ENCODE measurements at regions not wholly inside any gene's neighbourhood (a gene's known extent, or its start where the extent isn't known, plus 50 kb on each side); places are given as distances from the start of the nearest gene placed in this dataset.
A peak's percentile ranks its signal among the peaks of the same experiment; 100 is the strongest.

DNA sequence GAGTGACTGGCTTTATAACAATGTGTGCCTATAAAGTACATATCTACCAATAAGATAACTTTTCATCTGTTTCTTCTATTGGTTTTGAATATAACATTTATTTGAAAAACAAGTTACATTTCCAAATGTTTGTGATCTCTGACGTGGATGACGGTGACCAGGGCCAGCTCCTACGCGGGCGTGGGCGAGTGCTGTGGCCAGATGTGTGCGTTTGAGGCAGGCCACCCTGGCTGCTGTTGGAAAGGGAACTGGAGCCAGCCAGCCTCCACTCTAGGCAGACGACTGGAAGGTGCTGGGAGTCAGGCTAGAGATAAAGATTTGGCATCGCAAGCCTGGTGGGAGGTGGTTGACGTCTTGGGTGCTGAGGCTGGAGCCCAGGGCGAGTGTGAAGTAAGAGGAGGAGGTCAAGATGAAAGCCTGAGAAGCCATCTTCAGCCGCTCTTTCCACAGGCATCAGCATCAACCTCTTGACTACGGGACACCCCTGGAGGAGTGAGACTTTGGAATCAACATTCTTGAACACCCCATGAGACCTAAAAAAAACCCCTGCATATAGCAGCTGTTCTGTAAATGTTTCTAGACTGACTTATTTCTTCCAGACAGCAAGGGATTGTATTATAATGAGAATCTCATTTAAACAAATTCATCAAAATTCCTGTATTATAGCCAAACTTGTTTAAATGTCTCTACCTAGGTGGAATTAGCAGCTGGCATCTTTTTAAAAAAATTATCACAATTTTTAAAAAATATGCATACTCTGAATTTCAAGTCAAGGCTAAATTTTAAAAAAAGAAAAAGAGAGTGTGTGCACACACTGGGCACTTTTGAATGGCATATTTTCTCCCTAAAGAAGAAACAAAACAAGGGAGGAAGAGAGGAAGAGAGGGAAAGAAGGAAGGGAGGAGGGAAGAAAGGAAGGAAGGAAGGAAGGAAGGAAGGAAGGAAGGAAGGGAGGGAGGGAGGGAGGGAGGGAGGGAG lies 112.5 kb upstream of the SLC44A3 start:
- no peak for DNase-seq (ENCODE audit: low read depth)

GRCh38 chr1:94702442-94702815 lies 117.7 kb upstream of the SLC44A3 start:
- DNase-seq (ENCODE audit: low read depth): no peak

DNA sequence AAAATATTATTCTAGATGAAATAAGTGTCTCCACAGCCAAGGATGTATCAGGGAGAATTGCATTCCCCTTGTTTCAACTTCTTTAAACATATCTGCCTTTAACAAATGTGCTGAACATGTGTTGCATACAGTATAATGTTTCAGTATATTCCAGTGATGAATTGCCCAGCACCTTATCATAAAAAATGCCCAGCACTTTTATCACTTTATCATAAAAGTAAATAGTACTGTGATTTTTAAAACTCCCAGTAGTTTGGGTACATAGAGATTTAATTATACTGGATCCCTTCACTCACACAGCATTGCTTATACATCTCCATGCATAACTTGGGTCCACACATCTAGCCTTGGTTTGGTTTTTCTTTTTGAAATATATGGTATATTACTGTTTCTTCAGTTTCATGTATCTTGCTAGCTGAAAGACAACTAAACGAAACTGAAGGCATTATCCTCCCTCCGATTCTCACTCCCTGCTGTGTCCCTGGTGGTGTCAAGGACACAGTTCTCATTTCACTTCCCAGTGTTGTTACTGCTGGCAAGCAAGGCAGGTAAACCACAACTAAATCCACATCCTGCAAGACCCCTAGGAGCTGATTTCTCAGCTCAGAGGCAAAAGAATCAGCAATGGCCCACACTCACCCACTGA lies 118.2 kb upstream of the SLC44A3 start:
- DNase-seq (ENCODE audit: low read depth): no peak

- peak; percentile 79 for DNase-seq (ENCODE audit: low read depth)
Measured at GRCh38 chr1:94698759-94699502, 121.2 kb upstream of the SLC44A3 start.

- peak; percentile 47 for DNase-seq (ENCODE audit: low read depth)
Measured at GRCh38 chr1:94698356-94698755, 121.8 kb upstream of the SLC44A3 start.

- DNase-seq (ENCODE audit: low read depth): no peak
Measured at GRCh38 chr1:94697839-94698238, 122.3 kb upstream of the SLC44A3 start.

- no peak for DNase-seq (ENCODE audit: low read depth)
Measured at GRCh38 chr1:94694226-94694915, 125.8 kb upstream of the SLC44A3 start.

GRCh38 chr1:94693435-94693834 lies 126.7 kb upstream of the SLC44A3 start:
- DNase-seq (ENCODE audit: low read depth): no peak

GRCh38 chr1:94693029-94693428 lies 127.1 kb upstream of the SLC44A3 start:
- DNase-seq (ENCODE audit: low read depth): no peak

GRCh38 chr1:94688646-94689045 lies 131.5 kb upstream of the SLC44A3 start:
- DNase-seq (ENCODE audit: low read depth): no peak

- no peak for DNase-seq (ENCODE audit: low read depth)
Measured at GRCh38 chr1:94686882-94687281, 133.3 kb upstream of the SLC44A3 start.

- DNase-seq (ENCODE audit: low read depth): no peak
Measured at GRCh38 chr1:94684690-94685250, 135.4 kb upstream of the SLC44A3 start.

DNA sequence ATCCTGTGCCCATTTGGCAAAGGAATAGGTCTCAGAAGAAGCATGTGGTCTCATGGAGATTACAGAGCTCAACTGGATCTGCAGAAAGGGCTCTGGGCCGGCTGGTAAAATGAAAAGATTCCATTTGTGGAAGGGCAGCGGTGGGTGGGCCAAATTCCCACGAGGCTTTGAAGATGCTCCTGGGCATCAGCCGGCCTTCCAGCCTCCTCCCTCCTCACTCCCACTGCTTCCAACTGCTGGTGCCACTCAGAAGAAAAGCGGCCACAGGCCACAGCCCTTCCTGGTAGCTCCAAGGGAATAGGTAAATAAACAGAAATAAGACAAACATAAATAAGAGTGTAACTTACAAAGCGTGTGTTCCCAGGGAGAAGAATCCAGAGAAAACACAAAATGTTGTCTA lies 136.3 kb upstream of the SLC44A3 start:
- no peak for DNase-seq (ENCODE audit: low read depth)

DNA sequence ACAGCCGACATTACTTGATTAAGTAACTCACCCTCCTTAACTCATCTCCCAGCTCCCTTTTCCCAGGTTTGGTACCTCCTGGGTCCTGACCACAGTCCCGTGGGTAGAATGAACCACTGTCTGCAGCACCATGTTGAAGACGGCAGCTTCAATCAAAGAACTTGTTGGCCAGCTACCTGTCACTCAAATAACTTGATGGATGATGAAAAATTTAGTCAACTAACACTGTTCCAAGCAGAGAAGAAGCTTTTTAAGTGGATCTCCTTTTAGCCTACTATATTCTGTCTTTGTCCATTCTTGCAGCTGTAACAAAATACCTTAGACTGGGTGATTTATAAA lies 138.4 kb upstream of the F3 start:
- DNase-seq (ENCODE audit: low read depth): no peak

DNA sequence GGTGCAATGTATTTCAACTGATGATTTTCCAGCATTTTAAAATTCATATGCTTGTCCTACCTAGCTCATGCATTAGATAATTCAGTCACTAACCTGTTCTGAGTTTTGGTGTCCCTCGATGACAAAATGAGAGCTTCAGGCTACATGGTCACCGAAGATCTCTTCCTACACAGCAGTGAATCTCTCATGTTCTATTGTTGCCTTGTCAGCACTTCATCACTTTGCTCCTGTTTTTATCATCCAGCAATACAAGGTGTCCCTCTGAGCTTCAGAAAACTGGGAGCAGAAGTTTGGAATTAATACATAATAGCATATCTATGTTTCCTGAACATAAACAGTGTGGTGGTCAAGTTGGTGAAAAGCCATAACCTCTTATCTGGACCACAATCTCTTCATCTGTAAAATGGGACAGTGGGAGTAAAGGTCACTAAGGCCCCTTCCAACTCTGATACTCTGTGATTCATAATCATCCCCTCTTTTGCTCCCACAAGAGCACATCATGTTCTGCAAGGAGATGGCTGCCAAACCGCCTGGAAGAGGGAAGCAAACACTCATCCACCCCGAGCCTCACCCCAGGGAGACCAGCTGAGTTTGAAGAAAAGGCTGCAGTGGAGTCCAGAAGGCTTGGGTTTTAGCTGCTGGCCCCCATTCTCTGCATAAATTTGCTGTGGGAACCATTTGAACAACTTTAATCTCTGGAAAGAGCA lies 137.9 kb upstream of the F3 start:
- no peak for DNase-seq (ENCODE audit: low read depth)

- no peak for DNase-seq (ENCODE audit: low read depth)
Measured at GRCh38 chr1:94678202-94678848, 136.8 kb upstream of the F3 start.

- DNase-seq (ENCODE audit: low read depth): no peak
Measured at GRCh38 chr1:94677714-94678113, 136.2 kb upstream of the F3 start.

GRCh38 chr1:94677087-94677486 lies 135.5 kb upstream of the F3 start:
- no peak for DNase-seq (ENCODE audit: low read depth)

DNA sequence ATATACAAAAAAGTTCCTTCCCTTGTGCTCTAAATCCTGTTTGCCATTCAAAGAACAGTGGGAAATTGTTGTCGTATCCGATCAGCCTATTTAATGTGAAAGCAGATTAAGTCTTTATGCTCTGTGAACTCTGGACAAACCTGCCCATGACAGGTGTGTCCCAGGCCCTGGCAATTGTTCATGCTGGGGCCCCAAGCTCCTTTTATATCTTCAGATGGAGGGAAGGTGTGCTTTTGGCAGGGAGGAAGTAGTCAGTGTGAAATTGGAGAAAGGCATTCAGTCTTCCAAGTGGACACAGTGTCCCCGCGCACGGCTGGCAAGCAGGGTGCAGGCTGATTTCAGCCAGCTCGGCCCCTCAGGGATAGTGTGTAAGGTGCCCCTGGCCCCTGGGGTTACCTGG lies 135.1 kb upstream of the F3 start:
- no peak for DNase-seq (ENCODE audit: low read depth)

- no peak for DNase-seq (ENCODE audit: low read depth)
Measured at GRCh38 chr1:94675373-94675772, 133.8 kb upstream of the F3 start.

- no peak for DNase-seq (ENCODE audit: low read depth)
Measured at GRCh38 chr1:94674876-94675275, 133.3 kb upstream of the F3 start.

Data from HS-5 (cell line).